ENCODE measurements at regions not wholly inside any gene's neighbourhood (a gene's known extent, or its start where the extent isn't known, plus 50 kb on each side); places are given as distances from the start of the nearest gene placed in this dataset.

- no peak for TF ChIP-seq POLR2AphosphoS5 (IDR thresholded peaks at IDR 0.05)
- TF ChIP-seq CTCF (IDR thresholded peaks at IDR 0.05; ENCODE audit: poor library complexity, severe bottlenecking), result no peak
- no peak for TF ChIP-seq REST (IDR thresholded peaks at IDR 0.05; ENCODE audit: borderline replicate concordance)
- no peak for TF ChIP-seq EP300 (conservative IDR thresholded peaks at IDR 0.05; ENCODE audit: poor library complexity, severe bottlenecking)
- TF ChIP-seq SMC3 (conservative IDR thresholded peaks at IDR 0.05; ENCODE audit: poor library complexity), result no peak
- no peak for TF ChIP-seq RAD21 (conservative IDR thresholded peaks at IDR 0.05)
- no peak for TF ChIP-seq MXI1 (conservative IDR thresholded peaks at IDR 0.05; ENCODE audit: poor library complexity, severe bottlenecking)
Measured at GRCh38 chr5:167961731-167962130, 329.7 kb upstream of the WWC1 start.
